ENCODE measurements at regions not wholly inside any gene's neighbourhood (a gene's known extent, or its start where the extent isn't known, plus 50 kb on each side); places are given as distances from the start of the nearest gene placed in this dataset.

DNA sequence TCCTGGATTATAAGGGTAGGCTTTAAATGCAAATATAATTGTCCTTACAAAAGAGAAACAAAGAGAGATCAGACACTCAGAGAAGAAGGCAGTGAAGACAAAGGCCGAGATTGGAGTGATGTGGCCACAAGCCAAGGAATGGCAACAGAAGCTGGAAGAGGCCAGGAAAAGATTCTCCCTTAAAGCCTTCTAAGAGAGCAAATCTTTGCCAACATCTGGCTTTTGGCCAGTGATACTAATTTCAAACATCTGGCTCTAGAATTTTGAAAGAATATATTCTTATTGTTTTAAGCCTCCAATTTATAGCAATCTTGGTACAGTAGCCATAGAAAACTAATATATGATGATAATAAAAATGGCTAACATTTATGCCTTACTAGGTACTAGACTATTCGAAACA lies 615.8 kb upstream of the ZNF385D start:
- TF ChIP-seq POLR2A (IDR thresholded peaks at IDR 0.05) (no peak), POLR2AphosphoS5 (IDR thresholded peaks at IDR 0.05) (no peak)
